Ectodermal cell (in vitro differentiated cells): ENCODE measurements at regions not wholly inside any gene's neighbourhood (a gene's known extent, or its start where the extent isn't known, plus 50 kb on each side); places are given as distances from the start of the nearest gene placed in this dataset.

Source experiments
- H3K27ac ChIP-seq: 2 replicates; pipeline ENCODE4 v1.7.0; 2013; ENCODE audit warnings: mild to moderate bottlenecking, low read depth, low read length; ENCODE audit not compliant: insufficient read depth, poor library complexity, severe bottlenecking
- H3K27me3 ChIP-seq: 2 replicates; pipeline ENCODE4 v1.7.0; 2013; ENCODE audit warnings: mild to moderate bottlenecking, low read length; ENCODE audit not compliant: insufficient read depth, control insufficient read depth, poor library complexity, severe bottlenecking
- H3K36me3 ChIP-seq: one replicate; pipeline ENCODE4 v1.7.0; 2013; ENCODE audit warnings: low read length; ENCODE audit not compliant: control insufficient read depth, insufficient read depth
- H3K4me1 ChIP-seq: one replicate; pipeline ENCODE4 v1.7.0; 2013; ENCODE audit warnings: low read length; ENCODE audit not compliant: control insufficient read depth, insufficient read depth
- H3K4me3 ChIP-seq: 2 replicates; pipeline ENCODE4 v1.7.0; 2013; ENCODE audit warnings: low read depth, low read length, control low read depth; ENCODE audit not compliant: insufficient read depth
- H3K9me3 ChIP-seq: 2 replicates; pipeline ENCODE4 v1.7.0; 2013; ENCODE audit warnings: mild to moderate bottlenecking, low read length, moderate library complexity; ENCODE audit not compliant: control insufficient read depth
- WGBS, 2 experiments: methylation state at CpG; one replicate each; pipeline ENCODE4 v1.1.7; 2013; ENCODE audit warnings: missing lambda C conversion rate in 2 of 2; 5-methylcytosine and 5-hydroxymethylcytosine counted together

- Histone ChIP-seq H3K9me3 (no peaks in the 10 kb centered on the region), H3K27ac (no peak overlapping the region), H3K27me3 (no peaks in the 10 kb centered on the region), H3K4me1 (peaks cover 3% of the 10 kb centered on the region), H3K4me3 (no peak overlapping the region), H3K36me3 (no peaks in the 10 kb centered on the region)
- WGBS, 2 experiments, result 85 to 87% methylated on average over 5 of the region's 5 CpGs
These were observed 325.1 kb downstream of the RNF144A start for GRCh38 chr2:7242189-7242867.

GRCh38 chr2:7243276-7243675, 326.1 kb downstream of the RNF144A start:
- no peak overlapping the region for H3K27ac ChIP-seq
- H3K4me1 ChIP-seq, result peaks cover 3% of the 10 kb centered on the region
- H3K27me3 ChIP-seq, result no peaks in the 10 kb centered on the region
- H3K4me3 ChIP-seq, result no peak overlapping the region
- WGBS, 2 experiments, result 83 to 95% methylated on average over 3 of the region's 4 CpGs
- no peaks in the 10 kb centered on the region for H3K36me3 ChIP-seq
- no peaks in the 10 kb centered on the region for H3K9me3 ChIP-seq

DNA sequence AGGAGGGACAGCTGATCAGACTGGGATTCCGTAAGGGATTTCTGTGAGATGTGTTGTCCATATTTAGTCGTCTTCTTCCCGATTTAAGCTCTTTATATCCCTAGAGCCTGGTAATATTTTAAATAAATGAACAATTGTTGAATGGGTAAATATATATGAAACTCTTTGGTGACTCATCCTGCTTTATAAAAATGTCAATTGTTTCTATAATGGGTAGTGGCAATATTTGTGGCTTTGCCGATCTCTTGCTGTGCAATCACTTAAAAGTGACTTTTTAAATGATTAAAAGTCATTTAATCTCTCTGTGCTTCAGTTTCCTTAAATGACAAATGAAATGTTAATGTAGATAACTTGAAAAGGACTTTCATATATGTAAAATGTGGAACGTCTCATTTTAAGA, 339.2 kb downstream of the RNF144A start:
- Histone ChIP-seq H3K27ac (no peak overlapping the region), H3K4me1 (no peaks in the 10 kb centered on the region), H3K4me3 (no peak overlapping the region), H3K27me3 (no peaks in the 10 kb centered on the region), H3K9me3 (no peaks in the 10 kb centered on the region), H3K36me3 (no peaks in the 10 kb centered on the region)
- WGBS, 2 experiments, result 93 to 98% methylated on average over 4 of the region's 5 CpGs

DNA sequence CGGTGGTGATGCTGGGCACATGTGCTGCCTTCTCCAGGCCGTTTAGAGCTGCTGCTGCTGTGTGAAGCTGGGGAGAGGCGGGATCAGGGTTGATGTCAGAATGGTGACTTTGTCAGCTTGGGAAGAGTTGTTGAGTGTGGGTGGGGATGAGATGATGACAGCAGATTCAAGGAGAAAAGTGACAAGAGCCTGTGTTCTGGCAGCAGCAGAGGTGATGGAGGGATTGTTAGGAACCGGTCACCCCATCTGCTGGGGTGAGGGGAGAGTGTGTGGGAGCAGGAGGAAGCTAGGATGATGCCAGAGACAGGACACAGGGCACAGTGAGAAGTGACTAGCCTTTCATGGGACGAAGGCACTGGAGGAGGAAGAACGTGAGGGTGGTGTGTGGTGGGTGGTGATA, 345.5 kb downstream of the RNF144A start:
- Histone ChIP-seq H3K27ac (no peak overlapping the region), H3K27me3 (no peaks in the 10 kb centered on the region), H3K4me1 (no peaks in the 10 kb centered on the region), H3K4me3 (no peak overlapping the region), H3K36me3 (no peaks in the 10 kb centered on the region), H3K9me3 (no peaks in the 10 kb centered on the region)
- WGBS, 2 experiments, result 83 to 87% methylated on average over 6 of the region's 6 CpGs

DNA sequence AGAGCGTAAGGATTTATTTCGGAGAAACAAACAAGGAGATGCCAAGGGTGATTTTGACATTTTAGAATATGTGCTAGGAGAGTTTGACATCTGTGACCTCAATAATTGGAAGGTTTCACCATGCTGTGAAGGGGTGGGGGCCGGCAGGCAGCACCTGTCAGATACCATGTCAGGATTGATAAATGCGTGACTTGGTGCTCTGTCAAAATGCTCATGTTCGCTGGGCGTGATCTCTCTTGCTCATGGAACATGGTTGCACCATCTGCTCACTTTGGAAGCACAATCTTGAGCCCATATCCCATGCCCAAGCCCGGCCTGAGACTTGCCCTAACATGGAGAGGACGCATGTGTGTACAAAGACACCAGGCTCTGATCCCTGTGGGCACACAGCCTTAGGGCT, 347.6 kb downstream of the RNF144A start:
- Histone ChIP-seq H3K9me3 (no peaks in the 10 kb centered on the region), H3K27ac (no peak overlapping the region), H3K27me3 (no peaks in the 10 kb centered on the region), H3K36me3 (no peaks in the 10 kb centered on the region), H3K4me1 (no peaks in the 10 kb centered on the region), H3K4me3 (no peak overlapping the region)
- WGBS, 2 experiments, result 93 to 94% methylated on average over 8 of the region's 8 CpGs

DNA sequence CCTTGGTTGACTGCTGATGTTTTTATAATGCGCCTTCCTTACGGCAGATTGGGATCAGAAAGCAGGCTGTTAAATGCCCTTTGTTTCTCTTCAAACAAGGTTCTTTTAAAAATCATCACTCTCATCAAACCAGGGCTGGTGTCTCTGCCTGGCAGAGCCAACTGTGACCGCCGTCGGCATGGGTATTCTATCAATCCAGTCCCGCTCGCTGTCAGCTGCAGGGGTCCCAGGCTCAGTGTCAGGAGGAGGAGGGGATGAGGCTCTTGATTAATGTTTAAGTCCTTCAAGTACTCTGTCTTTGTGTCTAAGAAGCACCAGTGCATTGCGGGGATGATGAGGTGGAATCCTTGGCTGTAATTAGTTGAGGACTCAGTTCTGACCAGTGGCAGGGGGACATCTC, 348.1 kb downstream of the RNF144A start:
- H3K9me3 ChIP-seq, result no peaks in the 10 kb centered on the region
- no peaks in the 10 kb centered on the region for H3K36me3 ChIP-seq
- WGBS, 2 experiments, result 74 to 78% methylated on average over 8 of the region's 8 CpGs
- no peaks in the 10 kb centered on the region for H3K4me1 ChIP-seq
- H3K4me3 ChIP-seq, result no peak overlapping the region
- no peak overlapping the region for H3K27ac ChIP-seq
- H3K27me3 ChIP-seq, result no peaks in the 10 kb centered on the region

- WGBS, 2 experiments, result 95 to 96% methylated on average over 8 of the region's 8 CpGs
- Histone ChIP-seq H3K36me3 (no peaks in the 10 kb centered on the region), H3K27ac (no peak overlapping the region), H3K4me1 (no peaks in the 10 kb centered on the region), H3K4me3 (no peak overlapping the region), H3K9me3 (no peaks in the 10 kb centered on the region), H3K27me3 (no peaks in the 10 kb centered on the region)
These were observed 352.0 kb downstream of the RNF144A start for GRCh38 chr2:7269106-7269643.

GRCh38 chr2:7270011-7270431, 352.8 kb downstream of the RNF144A start:
- no peaks in the 10 kb centered on the region for H3K27me3 ChIP-seq
- no peaks in the 10 kb centered on the region for H3K36me3 ChIP-seq
- H3K9me3 ChIP-seq, result no peaks in the 10 kb centered on the region
- WGBS, 2 experiments, result 73 to 81% methylated on average over 4 to 7 of the region's 7 CpGs
- no peak overlapping the region for H3K27ac ChIP-seq
- no peak overlapping the region for H3K4me3 ChIP-seq
- H3K4me1 ChIP-seq, result no peaks in the 10 kb centered on the region

DNA sequence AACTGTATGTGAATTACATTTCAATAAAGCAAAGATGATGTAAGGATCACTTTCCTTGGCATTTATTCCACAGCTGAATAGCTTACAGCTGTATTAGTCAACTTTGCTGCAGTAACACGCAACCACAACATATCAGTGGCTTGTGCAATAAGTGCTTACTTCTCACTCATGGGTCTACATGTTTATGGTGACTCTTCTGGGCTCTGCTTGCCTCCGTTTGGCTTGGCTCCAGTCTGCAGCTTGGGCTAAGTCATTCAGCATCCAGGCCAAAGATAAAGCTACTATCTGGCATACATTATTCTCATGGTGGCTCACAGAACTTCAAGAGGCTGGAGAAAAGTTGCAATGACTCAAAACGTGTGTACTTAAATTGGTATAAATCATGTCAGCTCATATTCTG, 355.0 kb downstream of the RNF144A start:
- Histone ChIP-seq H3K4me3 (no peak overlapping the region), H3K9me3 (no peaks in the 10 kb centered on the region)
- WGBS, 2 experiments, result 87 to 92% methylated on average over 3 of the region's 3 CpGs

GRCh38 chr2:7278984-7279383, 361.8 kb downstream of the RNF144A start:
- H3K36me3 ChIP-seq, result no peaks in the 10 kb centered on the region
- peaks cover 9% of the 10 kb centered on the region for H3K4me1 ChIP-seq
- H3K27ac ChIP-seq, result no peak overlapping the region
- H3K9me3 ChIP-seq, result no peaks in the 10 kb centered on the region
- H3K4me3 ChIP-seq, result no peak overlapping the region
- no peaks in the 10 kb centered on the region for H3K27me3 ChIP-seq

More for the DNA sequence above, 355.0 kb downstream of the RNF144A start:
- Histone ChIP-seq H3K36me3 (no peaks in the 10 kb centered on the region), H3K27ac (no peak overlapping the region), H3K4me1 (no peaks in the 10 kb centered on the region), H3K27me3 (no peaks in the 10 kb centered on the region)
